PC-9 (cell line): ENCODE measurements at regions not wholly inside any gene's neighbourhood (a gene's known extent, or its start where the extent isn't known, plus 50 kb on each side); places are given as distances from the start of the nearest gene placed in this dataset.

ENCODE experiments used
- CTCF ChIP-seq: fragments of 200-600 bp; sonication (generic); conservative IDR thresholded peaks from 2 replicates; pipeline ENCODE4 v1.6.1; 2017; ENCODE audit warnings: mixed run types, antibody characterized with exemption, mild to moderate bottlenecking, moderate library complexity
- EZH2 ChIP-seq: fragments of 200-600 bp; sonication (generic); IDR thresholded peaks from 2 replicates; pipeline ENCODE4 v1.8.0; 2017; ENCODE audit warnings: antibody characterized with exemption, low read depth

- TF ChIP-seq CTCF, result no peak
- no peak for TF ChIP-seq EZH2
Measured at GRCh38 chr12:43214166-43214565, 337.8 kb downstream of the ADAMTS20 start.
